ENCODE measurements at regions not wholly inside any gene's neighbourhood (a gene's known extent, or its start where the extent isn't known, plus 50 kb on each side); places are given as distances from the start of the nearest gene placed in this dataset.

DNA sequence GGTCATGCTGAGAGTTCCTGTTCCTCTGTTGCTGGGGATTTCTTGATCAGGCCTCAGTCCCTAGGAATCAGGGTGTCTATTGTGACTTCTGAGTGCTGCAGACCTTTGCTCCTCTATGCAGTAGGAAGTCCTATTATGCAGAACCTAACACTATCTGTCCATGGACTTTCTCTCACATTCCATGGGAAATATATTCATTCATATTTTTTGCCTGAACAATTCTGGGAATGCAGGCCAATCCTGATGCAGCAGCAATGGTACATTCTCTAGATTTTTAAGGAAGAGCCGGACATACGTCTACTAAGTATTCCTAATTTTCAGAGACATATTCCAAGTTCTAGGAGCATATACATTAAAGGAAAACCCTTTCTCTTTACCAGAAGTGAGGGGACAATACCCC is 61.1 kb upstream of the C1orf87 start:
- TF ChIP-seq POLR2A (IDR thresholded peaks at IDR 0.05) (no peak), POLR2AphosphoS5 (IDR thresholded peaks at IDR 0.05) (no peak)
- TF ChIP-seq, protein P1, sequence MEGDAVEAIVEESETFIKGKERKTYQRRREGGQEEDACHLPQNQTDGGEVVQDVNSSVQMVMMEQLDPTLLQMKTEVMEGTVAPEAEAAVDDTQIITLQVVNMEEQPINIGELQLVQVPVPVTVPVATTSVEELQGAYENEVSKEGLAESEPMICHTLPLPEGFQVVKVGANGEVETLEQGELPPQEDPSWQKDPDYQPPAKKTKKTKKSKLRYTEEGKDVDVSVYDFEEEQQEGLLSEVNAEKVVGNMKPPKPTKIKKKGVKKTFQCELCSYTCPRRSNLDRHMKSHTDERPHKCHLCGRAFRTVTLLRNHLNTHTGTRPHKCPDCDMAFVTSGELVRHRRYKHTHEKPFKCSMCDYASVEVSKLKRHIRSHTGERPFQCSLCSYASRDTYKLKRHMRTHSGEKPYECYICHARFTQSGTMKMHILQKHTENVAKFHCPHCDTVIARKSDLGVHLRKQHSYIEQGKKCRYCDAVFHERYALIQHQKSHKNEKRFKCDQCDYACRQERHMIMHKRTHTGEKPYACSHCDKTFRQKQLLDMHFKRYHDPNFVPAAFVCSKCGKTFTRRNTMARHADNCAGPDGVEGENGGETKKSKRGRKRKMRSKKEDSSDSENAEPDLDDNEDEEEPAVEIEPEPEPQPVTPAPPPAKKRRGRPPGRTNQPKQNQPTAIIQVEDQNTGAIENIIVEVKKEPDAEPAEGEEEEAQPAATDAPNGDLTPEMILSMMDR (IDR thresholded peaks at IDR 0.05) = no peak

All from breast epithelium (tissue), 3 donors.